ENCODE measurements at regions not wholly inside any gene's neighbourhood (a gene's known extent, or its start where the extent isn't known, plus 50 kb on each side); places are given as distances from the start of the nearest gene placed in this dataset.

- TF ChIP-seq, protein P1, sequence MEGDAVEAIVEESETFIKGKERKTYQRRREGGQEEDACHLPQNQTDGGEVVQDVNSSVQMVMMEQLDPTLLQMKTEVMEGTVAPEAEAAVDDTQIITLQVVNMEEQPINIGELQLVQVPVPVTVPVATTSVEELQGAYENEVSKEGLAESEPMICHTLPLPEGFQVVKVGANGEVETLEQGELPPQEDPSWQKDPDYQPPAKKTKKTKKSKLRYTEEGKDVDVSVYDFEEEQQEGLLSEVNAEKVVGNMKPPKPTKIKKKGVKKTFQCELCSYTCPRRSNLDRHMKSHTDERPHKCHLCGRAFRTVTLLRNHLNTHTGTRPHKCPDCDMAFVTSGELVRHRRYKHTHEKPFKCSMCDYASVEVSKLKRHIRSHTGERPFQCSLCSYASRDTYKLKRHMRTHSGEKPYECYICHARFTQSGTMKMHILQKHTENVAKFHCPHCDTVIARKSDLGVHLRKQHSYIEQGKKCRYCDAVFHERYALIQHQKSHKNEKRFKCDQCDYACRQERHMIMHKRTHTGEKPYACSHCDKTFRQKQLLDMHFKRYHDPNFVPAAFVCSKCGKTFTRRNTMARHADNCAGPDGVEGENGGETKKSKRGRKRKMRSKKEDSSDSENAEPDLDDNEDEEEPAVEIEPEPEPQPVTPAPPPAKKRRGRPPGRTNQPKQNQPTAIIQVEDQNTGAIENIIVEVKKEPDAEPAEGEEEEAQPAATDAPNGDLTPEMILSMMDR (conservative IDR thresholded peaks at IDR 0.05; ENCODE audit: low read length) = no peak
- no peak for TF ChIP-seq EZH2phosphoT487 (IDR thresholded peaks at IDR 0.05; ENCODE audit: borderline replicate concordance)
Observed at GRCh38 chr2:220646424-220646823, 925.7 kb downstream of the EPHA4 start.

Data from Loucy (cell line).